GM18868 (cell line): ENCODE measurements at regions not wholly inside any gene's neighbourhood (a gene's known extent, or its start where the extent isn't known, plus 50 kb on each side); places are given as distances from the start of the nearest gene placed in this dataset.
"Not testable (repeated sequence)": the region's sequence is repeated elsewhere in the genome, so short reads cannot be mapped to it uniquely, and the experiment has no call there.

Source experiments
- ATAC-seq: cut with Tn5 transposase; IDR thresholded peaks from one replicate; pipeline ENCODE4 v1.9.1; 2021; ENCODE audit warnings: mild to moderate bottlenecking, moderate library complexity; ENCODE audit not compliant: unreplicated experiment

GRCh38 chr15:99481951-99482230 lies 83.9 kb upstream of the MEF2A start:
- no peak for ATAC-seq

- ATAC-seq = no peak
Measured at GRCh38 chr15:99482993-99483392, 82.8 kb upstream of the MEF2A start.

- peak; percentile 28 for ATAC-seq
Measured at GRCh38 chr15:99485153-99485961, 80.4 kb upstream of the MEF2A start.

- peak; percentile 15 for ATAC-seq
Measured at GRCh38 chr15:99485992-99486370, 79.8 kb upstream of the MEF2A start.

GRCh38 chr15:99486371-99487336 lies 79.1 kb upstream of the MEF2A start:
- ATAC-seq = peak; percentile 53

- ATAC-seq = no peak
Measured at GRCh38 chr15:99487337-99487730, 78.5 kb upstream of the MEF2A start.

- no peak for ATAC-seq
Measured at GRCh38 chr15:99492275-99492674, 73.5 kb upstream of the MEF2A start.

GRCh38 chr15:99492716-99493115 lies 73.1 kb upstream of the MEF2A start:
- no peak for ATAC-seq

GRCh38 chr15:99493461-99493860 lies 72.3 kb upstream of the MEF2A start:
- no peak for ATAC-seq

GRCh38 chr15:99494536-99495233 lies 71.1 kb upstream of the MEF2A start:
- not testable (repeated sequence) for ATAC-seq

GRCh38 chr15:99495430-99496301 lies 70.1 kb upstream of the MEF2A start:
- ATAC-seq = no peak

GRCh38 chr15:99496302-99496629 lies 69.5 kb upstream of the MEF2A start:
- ATAC-seq = no peak

GRCh38 chr15:99502182-99502581 lies 63.6 kb upstream of the MEF2A start:
- peak; percentile 72 for ATAC-seq

- peak; percentile 12 for ATAC-seq
Measured at GRCh38 chr15:99502661-99503060, 63.1 kb upstream of the MEF2A start.

GRCh38 chr15:99503411-99503810 lies 62.4 kb upstream of the MEF2A start:
- no peak for ATAC-seq

GRCh38 chr15:99504071-99504822 lies 61.5 kb upstream of the MEF2A start:
- ATAC-seq = peak; percentile 26

GRCh38 chr15:99504823-99505551 lies 60.8 kb upstream of the MEF2A start:
- peak; percentile 43 for ATAC-seq

- ATAC-seq = no peak
Measured at GRCh38 chr15:99506399-99506798, 59.4 kb upstream of the MEF2A start.

GRCh38 chr15:99507016-99507503 lies 58.7 kb upstream of the MEF2A start:
- ATAC-seq = no peak
